Gastrocnemius medialis (tissue), 4 donors: ENCODE measurements at regions not wholly inside any gene's neighbourhood (a gene's known extent, or its start where the extent isn't known, plus 50 kb on each side); places are given as distances from the start of the nearest gene placed in this dataset.

Experiments used
- ATAC-seq, 2 donors: fragments of 150-250 bp; one replicate each; pipeline ENCODE4 v1.9.1; 2016
- DNase-seq, 2 donors: peaks; one replicate each; pipeline ENCODE4 v3.0.0-alpha.2; 2019
- H3K27ac ChIP-seq, 4 donors: fragments of 200-600 bp; sonication (generic); 1 replicate in 1 of 4; 2 replicates in 3 of 4; pipeline ENCODE4 v1.5.1; 2016 to 2018; ENCODE audit warnings: mild to moderate bottlenecking in 2 of 4, moderate library complexity in 1 of 4
- H3K27me3 ChIP-seq, 3 donors: fragments of 200-600 bp; sonication (generic) in 2 of 3; 1 replicate in 1 of 3; 2 replicates in 2 of 3; pipeline versions ENCODE4 v1.5.1 to v1.6.0; 2016 to 2019; ENCODE audit warnings: mild to moderate bottlenecking in 1 of 3, moderate library complexity in 1 of 3
- H3K36me3 ChIP-seq, 2 donors: fragments of 200-600 bp; sonication (generic) in 1 of 2; one replicate each; pipeline ENCODE4 v1.5.1; 2017 to 2018
- H3K4me1 ChIP-seq, 2 donors: fragments of 200-600 bp; sonication (generic) in 1 of 2; one replicate each; pipeline ENCODE4 v1.5.1; 2016 to 2017; ENCODE audit warnings: mild to moderate bottlenecking in 2 of 2
- H3K4me3 ChIP-seq, 4 donors: fragments of 200-600 bp; sonication (generic) in 3 of 4; 1 replicate in 1 of 4; 2 replicates in 3 of 4; pipeline ENCODE4 v1.5.1; 2016 to 2019; ENCODE audit warnings: mild to moderate bottlenecking in 2 of 4
- H3K9me3 ChIP-seq, 3 donors: fragments of 200-600 bp; sonication (generic) in 2 of 3; 1 replicate in 1 of 3; 2 replicates in 2 of 3; pipeline ENCODE4 v1.5.1; 2016 to 2019
- CTCF ChIP-seq, 5 experiments: fragments of 450-650 bp in 3 of 5; fragments of 200-600 bp in 2 of 5; sonication (generic) in 2 of 5; IDR thresholded peaks in 4 of 5; conservative IDR thresholded peaks in 1 of 5; 1 replicate in 4 of 5; 2 replicates in 1 of 5; pipeline ENCODE4 v1.5.1; 2016 to 2019; ENCODE audit warnings: antibody characterized with exemption in 5 of 5, mild to moderate bottlenecking in 3 of 5, moderate library complexity in 3 of 5
- POLR2A ChIP-seq, 2 donors: fragments of 450-650 bp; IDR thresholded peaks; one replicate each; pipeline ENCODE4 v1.6.1; 2017; ENCODE audit warnings: antibody characterized with exemption in 2 of 2, mild to moderate bottlenecking in 2 of 2, moderate library complexity in 2 of 2
- in situ Hi-C, 4 donors: fragments of 200-750 bp; cut with MboI; loops; one replicate each; pipeline versions ENCODE4 v1.15.0 to v1.8.0; 2017; ENCODE audit warnings: low sequenced_read_pairs in 4 of 4
- intact Hi-C: fragments of 100-400 bp; cut with DNase I; formaldehyde crosslinking; loops from one replicate; pipeline ENCODE4 v1.15.1; 2023; ENCODE audit warnings: low total_unique reads

GRCh38 chr6:169891421-169891820 is 140.0 kb downstream of the ERMARD start:
- ATAC-seq = no peak
- Histone ChIP-seq H3K27ac (no peak overlapping the region), H3K4me3 (no peak overlapping the region), H3K9me3 (no peaks in the 10 kb centered on the region), H3K36me3 (no peaks in the 10 kb centered on the region), H3K4me1 (no peaks in the 10 kb centered on the region), H3K27me3 (peaks cover 0 to 8% (median 6%) of the 10 kb centered on the region in 3 donors)
- intact Hi-C loops = no loop called here
- in situ Hi-C loops = no loop called here
- no peak for DNase-seq
- no peak for TF ChIP-seq CTCF (IDR thresholded peaks at IDR 0.05 in 4 of 5, conservative IDR thresholded peaks at IDR 0.05 in 1 of 5)
- no peak for TF ChIP-seq POLR2A (IDR thresholded peaks at IDR 0.05)

GRCh38 chr6:169890901-169891300 is 139.5 kb downstream of the ERMARD start:
- H3K27ac ChIP-seq = no peak overlapping the region
- TF ChIP-seq CTCF (IDR thresholded peaks at IDR 0.05 in 4 of 5, conservative IDR thresholded peaks at IDR 0.05 in 1 of 5) (no peak), POLR2A (IDR thresholded peaks at IDR 0.05) (no peak)
- in situ Hi-C loops = no loop called here
- no peak for ATAC-seq
- DNase-seq = no peak
- no peaks in the 10 kb centered on the region for H3K9me3 ChIP-seq
- peaks cover 0 to 8% (median 6%) of the 10 kb centered on the region in 3 donors for H3K27me3 ChIP-seq
- intact Hi-C loops = no loop called here
- H3K4me3 ChIP-seq = no peak overlapping the region
- no peaks in the 10 kb centered on the region for H3K36me3 ChIP-seq
- no peaks in the 10 kb centered on the region for H3K4me1 ChIP-seq

GRCh38 chr6:169890049-169890448 is 138.6 kb downstream of the ERMARD start:
- no peak for DNase-seq
- H3K27me3 ChIP-seq = peaks cover 0 to 8% (median 6%) of the 10 kb centered on the region in 3 donors
- H3K27ac ChIP-seq = no peak overlapping the region
- no peak for ATAC-seq
- H3K4me1 ChIP-seq = no peaks in the 10 kb centered on the region
- in situ Hi-C loops = no loop called here
- no peak overlapping the region for H3K4me3 ChIP-seq
- no peak for TF ChIP-seq CTCF (IDR thresholded peaks at IDR 0.05 in 4 of 5, conservative IDR thresholded peaks at IDR 0.05 in 1 of 5)
- TF ChIP-seq POLR2A (IDR thresholded peaks at IDR 0.05) = no peak
- H3K9me3 ChIP-seq = no peaks in the 10 kb centered on the region
- intact Hi-C loops = no loop called here
- H3K36me3 ChIP-seq = no peaks in the 10 kb centered on the region

- intact Hi-C loops = no loop called here
- Histone ChIP-seq H3K4me3 (no peak overlapping the region), H3K4me1 (no peaks in the 10 kb centered on the region), H3K27me3 (peaks cover 0 to 8% (median 6%) of the 10 kb centered on the region in 3 donors), H3K36me3 (no peaks in the 10 kb centered on the region), H3K27ac (no peak overlapping the region), H3K9me3 (no peaks in the 10 kb centered on the region)
- no peak for ATAC-seq
- in situ Hi-C loops = no loop called here
- no peak for TF ChIP-seq CTCF (IDR thresholded peaks at IDR 0.05 in 4 of 5, conservative IDR thresholded peaks at IDR 0.05 in 1 of 5)
- no peak for TF ChIP-seq POLR2A (IDR thresholded peaks at IDR 0.05)
- DNase-seq = no peak
These were observed 136.2 kb downstream of the ERMARD start for GRCh38 chr6:169887529-169888140.
